HG02938 (cell line): ENCODE measurements at regions not wholly inside any gene's neighbourhood (a gene's known extent, or its start where the extent isn't known, plus 50 kb on each side); places are given as distances from the start of the nearest gene placed in this dataset.
"Not testable (repeated sequence)": the region's sequence is repeated elsewhere in the genome, so short reads cannot be mapped to it uniquely, and the experiment has no call there.

Source experiments
- ATAC-seq: cut with Tn5 transposase; IDR thresholded peaks from one replicate; pipeline ENCODE4 v1.9.1; 2021; ENCODE audit warnings: mild to moderate bottlenecking, moderate library complexity; ENCODE audit not compliant: unreplicated experiment

DNA sequence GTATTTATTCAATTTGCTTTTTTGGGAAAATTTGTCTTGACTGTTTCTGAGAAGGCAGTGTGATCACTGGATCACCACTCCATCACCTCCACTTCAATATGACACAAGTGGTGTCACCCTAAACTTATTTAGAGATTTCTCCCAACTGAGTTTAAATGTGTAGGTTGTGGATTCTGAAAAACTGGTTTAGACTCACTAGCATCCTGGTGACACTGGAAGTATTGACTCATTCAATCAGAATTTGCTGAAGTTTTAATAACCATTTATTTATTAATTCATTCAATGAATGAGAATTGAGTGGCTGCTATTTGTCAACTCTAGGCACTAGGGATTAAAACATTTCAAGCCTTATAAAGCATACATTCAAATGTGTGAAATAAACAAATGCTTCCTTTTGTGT is 819.1 kb upstream of the EPHA5 start:
- no peak for ATAC-seq

DNA sequence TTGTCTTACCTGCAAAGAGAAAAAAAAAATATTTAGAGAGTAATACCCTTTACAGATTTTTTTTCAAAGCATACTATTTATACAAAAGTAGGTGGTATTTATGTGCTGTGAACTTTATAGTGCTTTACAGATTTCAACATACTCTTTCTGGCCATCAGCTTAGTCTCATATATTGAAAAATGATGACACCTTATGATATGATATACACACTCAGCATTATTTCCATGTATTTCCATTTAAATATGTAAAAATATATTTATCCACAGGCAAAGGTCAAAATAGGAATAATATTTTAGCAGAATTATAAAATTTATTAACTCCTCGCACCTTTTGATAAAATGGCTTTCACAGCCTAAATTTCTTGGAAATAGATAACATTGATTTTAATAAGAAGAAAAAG is 815.8 kb upstream of the EPHA5 start:
- no peak for ATAC-seq

DNA sequence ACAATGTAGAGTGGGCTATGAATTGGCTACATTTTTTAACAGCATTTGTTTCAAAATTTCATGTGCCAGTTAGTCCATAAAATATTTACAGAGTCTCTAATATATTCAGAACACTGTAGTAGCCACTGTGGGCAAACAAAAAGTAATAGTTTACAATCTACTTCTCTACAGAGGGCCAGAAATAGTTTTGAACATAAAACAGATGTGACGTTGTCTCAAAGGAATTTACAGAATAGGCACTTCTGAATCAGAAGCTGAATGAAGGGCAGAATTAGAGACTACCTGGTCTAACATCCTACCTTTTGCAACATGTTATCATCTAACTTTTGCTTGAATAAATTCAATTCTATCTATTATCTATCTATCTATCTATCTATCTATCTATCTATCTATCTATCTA is 811.9 kb upstream of the EPHA5 start:
- ATAC-seq, result no peak

DNA sequence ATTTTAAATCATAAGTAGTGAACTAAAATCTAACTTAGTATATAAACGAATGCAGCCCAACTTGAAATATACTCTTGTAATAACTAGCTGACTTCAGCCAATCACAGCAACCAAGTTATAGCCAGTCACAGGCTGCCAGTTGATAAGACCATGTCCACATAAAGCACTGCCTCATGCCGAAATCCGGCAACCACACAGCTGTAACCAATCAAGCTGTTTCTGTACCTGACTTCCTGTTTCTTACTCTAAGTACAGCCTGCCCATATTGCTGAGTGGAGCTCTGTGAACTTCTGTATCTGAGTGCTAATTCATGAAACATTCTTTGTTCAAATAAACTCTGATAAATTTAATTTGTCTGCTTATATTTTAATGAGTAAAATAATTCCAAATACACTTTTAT is 805.3 kb upstream of the EPHA5 start:
- ATAC-seq, result no peak

DNA sequence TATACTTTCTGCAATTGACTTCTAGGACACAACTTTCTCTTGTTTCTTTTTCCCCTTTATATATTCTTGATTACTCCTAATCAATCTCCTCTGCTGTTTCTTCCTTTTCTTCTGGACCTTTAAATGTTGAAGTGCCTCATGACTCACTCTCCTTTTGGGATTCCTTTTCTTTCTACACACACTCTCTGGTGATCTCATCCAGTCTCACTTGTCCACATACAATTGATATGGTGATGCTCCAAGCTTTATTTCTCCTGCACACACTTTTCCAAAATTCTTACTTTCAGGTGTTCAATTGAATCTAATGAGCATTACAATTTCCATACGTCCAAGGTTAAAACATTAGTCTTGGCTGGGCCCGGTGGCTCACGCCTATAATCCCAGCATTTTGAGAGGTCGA is 794.8 kb upstream of the EPHA5 start:
- no peak for ATAC-seq

DNA sequence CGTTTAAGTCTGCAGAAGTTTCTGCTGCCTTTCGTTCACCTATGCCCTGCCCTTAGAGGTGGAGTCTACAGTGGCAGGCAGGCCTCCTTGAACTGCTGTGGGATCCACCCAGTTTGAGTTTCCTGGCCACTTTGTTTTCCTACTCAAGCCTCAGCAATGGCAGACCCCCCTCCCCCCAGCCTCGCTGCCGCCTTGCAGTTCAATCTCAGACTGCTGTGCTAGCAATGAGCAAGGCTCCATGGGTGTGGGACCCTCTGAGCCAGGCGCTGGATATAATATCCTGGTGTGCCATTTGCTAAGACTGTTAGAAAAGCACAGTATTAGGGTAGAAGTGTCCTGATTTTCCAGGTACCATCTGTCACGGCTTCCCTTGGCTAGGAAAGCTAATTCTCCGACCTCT is 792.6 kb upstream of the EPHA5 start:
- not testable (repeated sequence) for ATAC-seq

DNA sequence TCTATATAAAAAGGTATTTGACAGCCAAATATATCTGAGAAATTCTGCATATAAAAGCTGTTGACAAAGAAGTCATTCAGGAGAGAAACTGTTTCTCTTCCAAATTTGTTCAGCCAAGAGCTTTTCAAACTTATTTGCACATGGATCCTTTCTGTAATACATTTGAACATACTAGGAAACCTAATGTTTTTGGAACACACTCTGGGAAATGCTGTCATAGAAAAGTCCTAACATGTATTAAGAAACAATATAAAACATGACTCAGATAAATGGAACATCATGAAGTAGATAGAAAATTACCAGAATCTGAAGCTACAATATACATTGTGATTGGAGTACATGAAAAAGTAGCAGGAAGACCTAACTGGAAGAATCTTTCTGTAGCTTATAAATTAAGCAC is 781.5 kb upstream of the EPHA5 start:
- no peak for ATAC-seq

DNA sequence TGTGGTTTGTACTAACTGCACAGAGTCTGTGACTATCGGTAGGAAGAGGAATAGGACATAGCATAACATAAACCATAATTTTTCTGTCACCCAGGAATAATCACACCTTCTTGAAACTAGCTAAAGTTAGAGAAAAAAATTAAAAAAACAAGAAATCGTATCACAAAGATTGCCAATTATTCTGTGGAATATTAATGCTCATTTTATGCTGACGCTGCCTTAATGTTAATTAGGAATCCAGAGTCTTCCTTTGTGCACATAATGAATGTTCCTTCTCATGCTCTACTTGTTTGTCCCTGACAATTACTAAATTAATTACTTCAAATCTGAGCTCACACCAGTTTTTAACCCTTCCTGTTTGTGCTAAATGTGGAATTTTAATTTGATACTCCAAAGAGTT is 772.7 kb upstream of the EPHA5 start:
- no peak for ATAC-seq

DNA sequence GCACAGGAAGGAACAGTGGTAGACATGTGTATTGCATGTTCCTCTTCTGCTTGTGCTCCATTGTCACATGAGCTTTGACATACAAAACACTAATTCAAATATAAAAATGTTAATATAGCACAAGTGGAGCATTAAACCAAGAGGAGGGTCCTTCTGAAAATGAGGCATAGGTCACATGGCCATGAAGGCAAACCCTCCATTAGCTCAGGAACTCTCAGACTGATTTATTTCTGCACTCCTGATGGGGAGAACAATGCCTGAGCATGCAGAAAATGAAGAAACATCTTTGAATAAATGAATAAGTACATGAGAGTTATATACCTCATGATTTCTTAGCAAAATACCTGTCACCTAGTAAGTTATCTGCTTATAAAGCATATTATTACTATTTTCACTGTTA is 769.2 kb upstream of the EPHA5 start:
- no peak for ATAC-seq

DNA sequence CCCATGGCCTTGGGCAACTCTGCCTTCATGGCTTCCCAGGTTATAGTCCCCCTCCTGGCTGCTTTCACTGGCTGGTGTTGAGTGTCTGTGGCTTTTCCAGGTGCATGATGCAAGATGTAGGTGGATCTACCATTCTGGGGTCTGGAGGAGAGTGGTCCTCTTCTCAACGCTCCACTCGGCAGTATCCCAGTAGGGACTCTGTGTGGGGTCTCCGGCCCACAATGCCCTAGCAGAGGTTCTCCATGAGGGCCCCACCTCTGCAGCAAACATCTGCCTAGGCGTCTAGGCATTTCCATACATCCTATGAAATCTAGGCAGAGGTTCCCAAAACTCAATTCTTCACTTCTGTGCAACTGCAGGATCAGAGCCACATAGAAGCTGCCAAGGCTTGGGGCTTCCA is 763.4 kb upstream of the EPHA5 start:
- no peak for ATAC-seq

DNA sequence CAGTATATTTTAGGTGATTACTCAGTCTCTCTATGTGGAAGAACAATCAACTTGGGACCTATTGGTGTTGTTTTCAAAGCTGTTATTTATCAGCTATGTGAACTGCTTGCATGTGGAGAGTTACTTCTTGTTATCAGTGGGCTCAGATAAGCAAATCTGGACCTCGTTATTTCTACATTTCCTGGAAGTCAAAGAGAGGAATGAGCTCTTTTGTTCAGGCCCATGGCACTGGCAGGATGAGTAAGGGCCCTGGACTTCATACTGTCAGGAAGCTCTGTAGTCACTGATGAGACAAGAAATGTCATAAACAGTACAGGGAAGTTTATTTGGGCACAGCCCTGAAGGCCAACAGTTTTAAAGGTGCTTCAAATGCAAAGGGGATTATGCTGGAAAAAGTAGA is 760.6 kb upstream of the EPHA5 start:
- no peak for ATAC-seq

DNA sequence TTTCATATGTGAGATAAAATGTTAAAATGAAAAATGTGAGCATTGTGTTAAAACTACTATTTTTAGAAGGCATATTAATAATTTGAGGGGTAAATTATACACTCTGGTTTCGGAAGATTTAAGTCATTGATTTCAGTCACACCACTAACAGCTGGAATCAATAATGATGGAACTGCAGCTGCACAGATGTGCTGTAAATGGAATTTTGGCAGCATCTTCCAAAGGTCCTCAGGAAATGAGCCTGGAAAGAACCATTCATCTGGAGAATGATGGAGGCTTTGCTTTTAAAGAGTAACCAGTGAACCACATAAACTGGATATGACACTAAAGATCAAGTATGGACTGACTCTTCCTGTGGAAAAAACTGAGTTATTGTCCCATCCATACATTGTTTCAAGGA is 759.0 kb upstream of the EPHA5 start:
- no peak for ATAC-seq

DNA sequence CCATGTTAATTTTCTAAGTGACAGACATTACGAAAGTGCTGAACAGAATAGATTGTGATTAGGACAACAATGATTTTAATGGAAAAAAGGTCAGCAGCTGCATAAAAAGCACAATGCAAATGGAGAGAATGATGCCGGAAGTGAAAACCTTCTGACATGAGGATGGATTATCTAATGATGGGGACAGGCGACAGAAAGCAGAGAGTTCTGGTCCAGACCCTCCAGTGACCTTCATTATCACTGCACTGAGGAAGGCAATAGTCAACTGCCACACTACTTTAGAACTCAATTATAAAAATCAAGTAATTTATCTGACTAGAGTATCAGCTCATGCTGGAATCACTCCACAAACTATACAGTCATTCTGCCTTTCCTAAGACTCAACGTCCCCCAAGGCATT is 746.1 kb upstream of the EPHA5 start:
- no peak for ATAC-seq

DNA sequence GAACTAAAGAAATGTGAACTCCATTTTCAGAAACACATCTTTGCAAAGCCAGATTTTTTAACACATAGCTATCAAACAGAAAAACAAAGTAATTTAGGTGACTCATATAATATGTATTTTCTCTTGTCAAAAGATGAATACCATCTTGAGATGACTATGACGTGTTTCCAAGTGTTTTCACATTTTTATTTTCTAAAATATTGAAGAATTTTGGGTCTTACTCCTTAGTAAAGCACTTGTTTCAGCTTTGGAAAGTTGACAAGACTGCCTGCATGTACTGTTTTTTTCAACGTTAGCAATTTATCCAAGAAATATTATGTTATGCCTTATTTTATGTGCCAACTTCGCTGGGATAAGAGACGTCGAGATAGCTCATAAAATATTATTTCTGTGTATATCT is 733.9 kb upstream of the EPHA5 start:
- no peak for ATAC-seq

DNA sequence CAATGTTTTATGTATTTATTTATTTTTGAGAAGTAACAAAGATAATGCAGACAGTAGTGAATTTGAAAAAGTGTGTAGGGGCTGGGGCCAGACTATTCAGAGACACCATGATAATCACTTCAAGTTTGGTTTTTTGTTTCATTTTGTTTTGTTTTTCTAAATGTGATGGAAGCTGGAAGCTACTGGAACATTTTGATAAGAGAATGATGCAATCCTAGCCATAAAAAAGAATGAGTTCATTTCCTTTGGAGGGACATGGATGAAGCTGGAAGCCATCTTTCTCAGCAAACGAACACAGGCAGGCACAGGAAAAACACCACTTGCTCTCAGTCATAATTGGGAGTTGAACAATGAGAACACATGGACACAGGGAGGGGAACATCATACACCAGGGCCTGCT is 706.6 kb upstream of the EPHA5 start:
- ATAC-seq, result no peak

DNA sequence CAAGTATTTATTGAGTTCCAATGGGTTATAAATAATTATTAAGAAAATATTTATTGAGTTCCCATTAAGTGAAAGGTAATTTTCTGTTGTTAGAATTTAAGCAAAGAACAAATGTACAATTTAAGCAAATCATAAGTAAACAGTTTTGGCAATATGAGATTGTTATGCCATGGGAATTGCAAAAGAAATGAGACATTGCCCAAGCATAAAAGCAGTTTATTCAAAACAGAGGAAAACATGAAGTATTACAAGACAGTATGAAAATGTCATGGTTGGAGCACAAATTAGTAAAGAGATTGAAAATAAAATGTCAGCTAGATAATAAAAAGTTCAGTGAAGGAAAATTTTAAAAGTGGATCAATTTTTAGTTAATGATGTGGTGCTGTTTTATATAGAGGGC is 706.1 kb upstream of the EPHA5 start:
- ATAC-seq, result no peak

DNA sequence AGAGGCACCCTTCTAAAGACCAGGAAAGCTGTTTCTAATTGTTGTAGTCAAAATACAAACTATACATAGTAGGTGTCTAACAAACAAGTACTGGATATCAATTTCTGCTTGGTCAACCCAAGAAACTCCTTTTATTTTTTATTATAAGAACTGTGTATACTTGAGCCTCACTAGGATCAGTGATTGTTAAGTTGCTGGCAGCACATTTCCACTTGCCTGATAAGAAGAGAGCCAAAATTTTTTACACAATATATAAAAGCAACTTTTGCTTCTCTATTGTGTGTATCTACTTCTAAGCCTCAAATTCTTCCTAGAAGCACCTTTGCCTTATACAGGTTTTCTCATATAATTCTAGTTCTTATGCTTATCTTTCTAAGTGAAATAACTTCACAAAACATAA is 703.0 kb upstream of the EPHA5 start:
- no peak for ATAC-seq

DNA sequence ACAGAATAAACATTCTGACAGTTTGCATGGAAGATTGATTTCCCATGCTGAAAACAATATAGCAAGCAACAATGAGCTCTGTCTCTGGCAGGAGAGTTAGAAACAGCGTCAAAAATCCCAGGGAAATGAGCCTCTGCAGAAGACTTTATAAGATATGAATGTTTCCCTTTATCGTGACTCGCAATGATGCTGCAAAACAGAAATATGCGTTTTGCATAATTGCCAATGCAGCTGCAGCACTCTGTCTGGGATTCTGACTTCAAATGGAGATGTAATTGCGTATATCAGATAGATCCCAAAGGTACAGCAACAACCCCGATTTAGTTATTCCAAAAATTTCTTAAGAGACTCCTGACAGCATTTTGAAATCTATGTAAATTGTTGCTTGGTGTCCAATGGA is 702.4 kb upstream of the EPHA5 start:
- no peak for ATAC-seq

DNA sequence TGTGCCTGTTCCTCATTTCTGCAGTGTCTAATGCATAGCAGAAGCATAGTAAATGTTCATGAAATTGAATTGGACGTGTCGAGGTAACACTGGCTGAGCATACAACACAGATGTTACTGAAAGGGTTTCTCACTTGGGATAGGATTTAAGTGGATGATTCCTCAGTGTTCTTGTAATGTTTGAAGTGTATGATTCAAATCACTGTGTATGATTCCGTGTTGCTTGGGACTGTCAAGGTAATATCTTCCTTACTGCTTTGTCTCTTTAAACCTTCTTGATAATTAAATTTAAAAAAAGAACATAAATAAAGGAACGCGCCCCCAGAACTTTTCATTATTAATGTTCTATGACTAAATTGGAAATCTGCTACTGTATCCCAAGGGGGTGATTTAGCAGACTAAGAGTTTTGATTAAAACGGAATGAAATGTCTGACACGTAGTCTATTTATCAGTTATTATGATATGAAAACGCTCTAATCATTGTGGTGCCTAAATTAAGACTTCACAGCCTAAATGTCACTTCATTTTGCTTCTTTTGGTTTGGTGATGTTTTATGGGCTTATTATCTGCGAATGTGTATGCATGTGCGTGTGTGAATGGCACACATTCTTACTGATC is 696.9 kb upstream of the EPHA5 start:
- no peak for ATAC-seq

DNA sequence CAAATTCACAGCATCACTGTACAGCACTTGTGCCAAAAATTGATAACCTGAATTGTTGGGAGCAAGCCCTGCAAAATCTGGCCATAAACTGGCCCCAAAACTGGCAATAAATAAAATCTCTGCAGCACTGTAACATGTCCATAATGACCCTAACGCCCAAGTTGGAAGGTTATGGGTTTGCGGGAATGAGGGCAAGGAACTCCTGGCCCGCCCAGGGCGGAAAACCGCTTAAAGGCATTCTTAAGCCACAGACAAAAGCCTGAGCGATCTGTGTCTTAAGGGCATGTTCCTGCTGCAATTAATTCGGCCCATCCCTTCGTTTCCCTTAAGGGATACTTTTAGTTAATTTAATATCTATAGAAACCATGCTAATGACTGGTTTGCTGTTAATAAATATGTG is 690.1 kb upstream of the EPHA5 start:
- ATAC-seq, result not testable (repeated sequence)

DNA sequence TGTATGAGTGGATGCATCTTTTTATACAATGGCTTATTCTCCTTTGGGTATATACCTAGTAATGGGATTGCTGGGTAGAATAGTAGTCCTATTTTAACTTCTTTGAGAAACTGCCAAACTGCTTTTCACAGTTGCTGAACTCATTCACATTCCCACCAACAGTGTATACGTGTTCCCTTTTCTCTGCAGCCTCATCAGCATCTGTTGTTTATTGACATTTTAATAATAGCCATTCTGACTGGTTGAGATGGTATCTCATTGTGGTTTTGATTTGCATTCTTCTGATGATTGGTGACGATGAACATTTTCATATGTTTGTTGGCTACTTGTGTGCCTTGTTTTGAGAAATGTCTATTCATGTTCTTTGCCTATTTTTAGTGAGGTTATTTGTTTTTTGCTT is 687.0 kb upstream of the EPHA5 start:
- ATAC-seq, result no peak

DNA sequence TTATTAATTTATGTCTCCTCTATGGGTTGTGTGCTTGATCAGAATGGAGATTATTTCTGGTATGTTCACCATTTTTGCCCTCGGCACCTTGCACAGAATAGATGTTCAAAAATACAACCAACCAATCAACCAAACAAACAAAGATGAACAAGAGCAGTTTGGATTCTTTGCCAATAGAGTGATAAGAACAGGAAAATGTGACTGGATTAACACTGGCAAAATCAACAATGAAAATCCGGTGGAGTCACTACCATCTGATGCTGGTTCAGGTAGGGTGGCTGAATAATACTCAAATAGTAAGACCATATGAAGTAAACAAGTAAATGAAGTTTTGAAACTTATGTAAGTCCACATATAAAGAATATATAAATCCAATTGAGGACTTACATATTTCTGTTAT is 685.0 kb upstream of the EPHA5 start:
- no peak for ATAC-seq

DNA sequence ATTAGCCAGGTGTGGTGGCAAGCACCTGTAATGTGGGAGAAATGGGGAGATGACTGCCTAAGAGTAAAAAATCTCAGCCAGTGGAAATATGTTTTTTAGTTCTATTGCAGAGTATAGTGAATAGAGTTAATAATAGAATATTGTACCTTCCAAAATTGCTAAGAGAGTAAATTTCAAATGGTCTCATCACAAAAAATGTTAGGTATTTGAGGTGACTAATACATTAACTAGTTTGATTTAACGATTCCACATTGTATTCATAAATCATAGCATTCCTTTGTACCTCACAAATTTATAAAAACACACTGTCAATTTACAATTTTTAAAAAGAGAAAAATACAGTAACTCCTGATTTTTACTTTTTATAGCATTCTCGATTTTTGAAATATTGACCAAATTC is 681.5 kb upstream of the EPHA5 start:
- ATAC-seq, result no peak
